ENCODE measurements at regions not wholly inside any gene's neighbourhood (a gene's known extent, or its start where the extent isn't known, plus 50 kb on each side); places are given as distances from the start of the nearest gene placed in this dataset.

DNA sequence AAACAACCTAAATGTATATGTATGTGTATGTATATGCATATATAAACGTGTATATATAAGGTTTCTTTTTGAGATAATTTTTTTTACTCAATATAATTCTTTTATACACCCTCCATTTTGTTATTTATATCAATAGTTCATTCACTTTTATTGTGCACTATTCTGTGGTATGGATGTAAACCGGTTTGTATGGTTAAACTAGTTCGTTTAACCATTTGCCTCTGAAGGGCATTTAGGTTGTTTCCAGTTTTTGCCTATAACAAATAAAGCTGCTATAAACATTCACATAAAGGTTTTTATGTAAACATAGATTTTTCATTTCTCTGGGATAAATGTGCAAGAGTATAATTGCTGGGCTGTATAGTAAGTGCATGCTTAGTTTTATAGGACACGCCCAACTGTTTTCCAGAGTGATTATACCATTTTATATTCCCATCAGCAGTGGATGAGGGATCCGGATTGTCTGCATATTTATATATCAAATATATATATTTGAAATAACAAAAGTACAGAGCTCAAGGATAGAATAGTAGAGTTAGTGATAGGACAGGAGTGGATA lies 380.3 kb downstream of the TSHZ3 start:
- TF ChIP-seq, protein P1, sequence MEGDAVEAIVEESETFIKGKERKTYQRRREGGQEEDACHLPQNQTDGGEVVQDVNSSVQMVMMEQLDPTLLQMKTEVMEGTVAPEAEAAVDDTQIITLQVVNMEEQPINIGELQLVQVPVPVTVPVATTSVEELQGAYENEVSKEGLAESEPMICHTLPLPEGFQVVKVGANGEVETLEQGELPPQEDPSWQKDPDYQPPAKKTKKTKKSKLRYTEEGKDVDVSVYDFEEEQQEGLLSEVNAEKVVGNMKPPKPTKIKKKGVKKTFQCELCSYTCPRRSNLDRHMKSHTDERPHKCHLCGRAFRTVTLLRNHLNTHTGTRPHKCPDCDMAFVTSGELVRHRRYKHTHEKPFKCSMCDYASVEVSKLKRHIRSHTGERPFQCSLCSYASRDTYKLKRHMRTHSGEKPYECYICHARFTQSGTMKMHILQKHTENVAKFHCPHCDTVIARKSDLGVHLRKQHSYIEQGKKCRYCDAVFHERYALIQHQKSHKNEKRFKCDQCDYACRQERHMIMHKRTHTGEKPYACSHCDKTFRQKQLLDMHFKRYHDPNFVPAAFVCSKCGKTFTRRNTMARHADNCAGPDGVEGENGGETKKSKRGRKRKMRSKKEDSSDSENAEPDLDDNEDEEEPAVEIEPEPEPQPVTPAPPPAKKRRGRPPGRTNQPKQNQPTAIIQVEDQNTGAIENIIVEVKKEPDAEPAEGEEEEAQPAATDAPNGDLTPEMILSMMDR (conservative IDR thresholded peaks at IDR 0.05; ENCODE audit: low read length): no peak
- TF ChIP-seq EZH2phosphoT487 (IDR thresholded peaks at IDR 0.05; ENCODE audit: borderline replicate concordance, low read depth, low read length): no peak
